ENCODE measurements at regions not wholly inside any gene's neighbourhood (a gene's known extent, or its start where the extent isn't known, plus 50 kb on each side); places are given as distances from the start of the nearest gene placed in this dataset.
"Not testable (repeated sequence)": the region's sequence is repeated elsewhere in the genome, so short reads cannot be mapped to it uniquely, and the experiment has no call there.

DNA sequence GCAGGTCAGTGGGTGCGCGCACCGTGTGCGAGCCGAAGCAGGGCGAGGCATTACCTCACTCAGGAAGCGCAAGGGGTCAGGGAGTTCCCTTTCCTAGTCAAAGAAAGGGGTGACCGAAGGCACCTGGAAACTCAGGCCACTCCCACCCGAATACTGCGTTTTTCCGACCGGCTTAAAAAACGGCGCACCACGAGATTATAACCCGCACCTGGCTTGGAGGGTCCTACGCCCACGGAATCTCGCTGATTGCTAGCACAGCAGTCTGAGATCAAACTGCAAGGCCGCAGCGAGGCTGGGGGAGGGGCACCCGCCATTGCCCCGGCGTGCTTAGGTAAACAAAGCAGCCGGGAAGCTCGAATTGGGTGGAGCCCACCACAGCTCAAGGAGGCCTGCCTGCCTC, 216.2 kb downstream of the TMEM161B start:
- H3K9me2 ChIP-seq (ENCODE audit: insufficient read depth); H3F3A ChIP-seq (replicated peaks; ENCODE audit: low read depth); H3K36me3 ChIP-seq (ENCODE audit: insufficient read depth); DNase-seq (ENCODE audit: low spot score); H2AFZ ChIP-seq; H3K9me3 Mint-ChIP-seq; H3K27ac Mint-ChIP-seq; H3K27me3 Mint-ChIP-seq (ENCODE audit: insufficient read depth, low read depth, poor library complexity); H3K36me3 Mint-ChIP-seq (ENCODE audit: low read depth); H3K27me3 ChIP-seq (ENCODE audit: insufficient read depth); H4K20me1 ChIP-seq (replicated peaks; ENCODE audit: insufficient read depth); ATAC-seq: not testable (repeated sequence)
- peak overlapping the region; percentile 1; the same call in 1 of the 2 replicates for H3K27ac ChIP-seq (ENCODE audit: low read depth)
- peaks cover 14% of the 10 kb centered on the region; the same call in 1 of the 2 replicates for H3K79me2 ChIP-seq (replicated peaks; ENCODE audit: insufficient read depth)
- Mint-ChIP-seq H3K4me1 (peaks cover 29% of the 10 kb centered on the region), H3K4me3 (peak overlapping the region; percentile 68)
- peaks cover 33% of the 10 kb centered on the region for H3K4me1 ChIP-seq (ENCODE audit: insufficient read depth)
- peak overlapping the region; percentile 68; the same call in 1 of the 2 replicates for H3K4me2 ChIP-seq
- H3K4me3 ChIP-seq, result peak overlapping the region; percentile 46

DNA sequence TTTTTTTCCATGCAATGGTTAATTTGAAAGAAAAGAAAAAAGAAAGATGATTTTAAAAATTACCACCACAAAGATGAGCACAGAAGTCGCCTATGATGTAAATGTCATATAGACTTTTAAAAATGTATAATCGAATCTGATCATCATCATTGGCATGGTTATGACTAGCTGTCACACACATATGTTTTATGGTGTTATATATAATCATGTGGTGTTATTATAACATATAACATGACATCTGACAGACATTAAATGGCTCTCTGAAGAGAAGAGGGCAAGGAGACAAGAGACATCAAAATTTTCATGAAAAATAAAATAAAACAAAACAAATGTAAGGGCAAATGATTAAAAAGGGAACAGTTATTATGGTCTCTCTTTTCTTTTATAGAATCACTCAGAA, 217.5 kb downstream of the TMEM161B start:
- Histone ChIP-seq H3K36me3 (ENCODE audit: insufficient read depth) (no peaks in the 10 kb centered on the region), H3K4me1 (ENCODE audit: insufficient read depth) (peaks cover 33% of the 10 kb centered on the region), H3K4me2 (peak overlapping the region; percentile 68), H4K20me1 (replicated peaks; ENCODE audit: insufficient read depth) (no peaks in the 10 kb centered on the region), H3K79me2 (replicated peaks; ENCODE audit: insufficient read depth) (peaks cover 16% of the 10 kb centered on the region; the same call in 1 of the 2 replicates), H3K27me3 (ENCODE audit: insufficient read depth) (no peaks in the 10 kb centered on the region), H3F3A (replicated peaks; ENCODE audit: low read depth) (no peaks in the 10 kb centered on the region), H2AFZ (no peak overlapping the region), H3K4me3 (peak overlapping the region; percentile 46), H3K9me2 (ENCODE audit: insufficient read depth) (no peaks in the 10 kb centered on the region), H3K27ac (ENCODE audit: low read depth) (no peak overlapping the region)
- peaks cover 4% of the 10 kb centered on the region; the same call in 1 of the 3 replicates for H3K36me3 Mint-ChIP-seq (ENCODE audit: low read depth)
- ATAC-seq (no peak), DNase-seq (ENCODE audit: low spot score) (no peak)
- H3K27me3 Mint-ChIP-seq (ENCODE audit: insufficient read depth, low read depth, poor library complexity), result peaks cover 8% of the 10 kb centered on the region
- peaks cover 9% of the 10 kb centered on the region for H3K9me3 Mint-ChIP-seq
- H3K4me1 Mint-ChIP-seq, result peaks cover 30% of the 10 kb centered on the region
- H3K27ac Mint-ChIP-seq, result no peak overlapping the region
- H3K4me3 Mint-ChIP-seq, result no peak overlapping the region
- TF ChIP-seq, protein P1, sequence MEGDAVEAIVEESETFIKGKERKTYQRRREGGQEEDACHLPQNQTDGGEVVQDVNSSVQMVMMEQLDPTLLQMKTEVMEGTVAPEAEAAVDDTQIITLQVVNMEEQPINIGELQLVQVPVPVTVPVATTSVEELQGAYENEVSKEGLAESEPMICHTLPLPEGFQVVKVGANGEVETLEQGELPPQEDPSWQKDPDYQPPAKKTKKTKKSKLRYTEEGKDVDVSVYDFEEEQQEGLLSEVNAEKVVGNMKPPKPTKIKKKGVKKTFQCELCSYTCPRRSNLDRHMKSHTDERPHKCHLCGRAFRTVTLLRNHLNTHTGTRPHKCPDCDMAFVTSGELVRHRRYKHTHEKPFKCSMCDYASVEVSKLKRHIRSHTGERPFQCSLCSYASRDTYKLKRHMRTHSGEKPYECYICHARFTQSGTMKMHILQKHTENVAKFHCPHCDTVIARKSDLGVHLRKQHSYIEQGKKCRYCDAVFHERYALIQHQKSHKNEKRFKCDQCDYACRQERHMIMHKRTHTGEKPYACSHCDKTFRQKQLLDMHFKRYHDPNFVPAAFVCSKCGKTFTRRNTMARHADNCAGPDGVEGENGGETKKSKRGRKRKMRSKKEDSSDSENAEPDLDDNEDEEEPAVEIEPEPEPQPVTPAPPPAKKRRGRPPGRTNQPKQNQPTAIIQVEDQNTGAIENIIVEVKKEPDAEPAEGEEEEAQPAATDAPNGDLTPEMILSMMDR (conservative IDR thresholded peaks at IDR 0.05; ENCODE audit: low read depth in 2 of 2), result no peak
- TF ChIP-seq ZNF114 (CRISPR knock-in tag; IDR thresholded peaks at IDR 0.05), result no peak
- TF ChIP-seq CREB1 (CRISPR knock-in tag; IDR thresholded peaks at IDR 0.05; ENCODE audit: low read depth), result no peak
- TF ChIP-seq EZH2 (IDR thresholded peaks at IDR 0.05; ENCODE audit: low read depth, unreplicated experiment), result no peak
- no peak for TF ChIP-seq NANOG (IDR thresholded peaks at IDR 0.05; ENCODE audit: borderline replicate concordance)
- TF ChIP-seq, protein P2, sequence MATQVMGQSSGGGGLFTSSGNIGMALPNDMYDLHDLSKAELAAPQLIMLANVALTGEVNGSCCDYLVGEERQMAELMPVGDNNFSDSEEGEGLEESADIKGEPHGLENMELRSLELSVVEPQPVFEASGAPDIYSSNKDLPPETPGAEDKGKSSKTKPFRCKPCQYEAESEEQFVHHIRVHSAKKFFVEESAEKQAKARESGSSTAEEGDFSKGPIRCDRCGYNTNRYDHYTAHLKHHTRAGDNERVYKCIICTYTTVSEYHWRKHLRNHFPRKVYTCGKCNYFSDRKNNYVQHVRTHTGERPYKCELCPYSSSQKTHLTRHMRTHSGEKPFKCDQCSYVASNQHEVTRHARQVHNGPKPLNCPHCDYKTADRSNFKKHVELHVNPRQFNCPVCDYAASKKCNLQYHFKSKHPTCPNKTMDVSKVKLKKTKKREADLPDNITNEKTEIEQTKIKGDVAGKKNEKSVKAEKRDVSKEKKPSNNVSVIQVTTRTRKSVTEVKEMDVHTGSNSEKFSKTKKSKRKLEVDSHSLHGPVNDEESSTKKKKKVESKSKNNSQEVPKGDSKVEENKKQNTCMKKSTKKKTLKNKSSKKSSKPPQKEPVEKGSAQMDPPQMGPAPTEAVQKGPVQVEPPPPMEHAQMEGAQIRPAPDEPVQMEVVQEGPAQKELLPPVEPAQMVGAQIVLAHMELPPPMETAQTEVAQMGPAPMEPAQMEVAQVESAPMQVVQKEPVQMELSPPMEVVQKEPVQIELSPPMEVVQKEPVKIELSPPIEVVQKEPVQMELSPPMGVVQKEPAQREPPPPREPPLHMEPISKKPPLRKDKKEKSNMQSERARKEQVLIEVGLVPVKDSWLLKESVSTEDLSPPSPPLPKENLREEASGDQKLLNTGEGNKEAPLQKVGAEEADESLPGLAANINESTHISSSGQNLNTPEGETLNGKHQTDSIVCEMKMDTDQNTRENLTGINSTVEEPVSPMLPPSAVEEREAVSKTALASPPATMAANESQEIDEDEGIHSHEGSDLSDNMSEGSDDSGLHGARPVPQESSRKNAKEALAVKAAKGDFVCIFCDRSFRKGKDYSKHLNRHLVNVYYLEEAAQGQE (IDR thresholded peaks at IDR 0.05; ENCODE audit: unreplicated experiment), result no peak
- TF ChIP-seq ZNF331 (CRISPR knock-in tag; IDR thresholded peaks at IDR 0.05; ENCODE audit: low read depth), result no peak
- TF ChIP-seq, protein P3, sequence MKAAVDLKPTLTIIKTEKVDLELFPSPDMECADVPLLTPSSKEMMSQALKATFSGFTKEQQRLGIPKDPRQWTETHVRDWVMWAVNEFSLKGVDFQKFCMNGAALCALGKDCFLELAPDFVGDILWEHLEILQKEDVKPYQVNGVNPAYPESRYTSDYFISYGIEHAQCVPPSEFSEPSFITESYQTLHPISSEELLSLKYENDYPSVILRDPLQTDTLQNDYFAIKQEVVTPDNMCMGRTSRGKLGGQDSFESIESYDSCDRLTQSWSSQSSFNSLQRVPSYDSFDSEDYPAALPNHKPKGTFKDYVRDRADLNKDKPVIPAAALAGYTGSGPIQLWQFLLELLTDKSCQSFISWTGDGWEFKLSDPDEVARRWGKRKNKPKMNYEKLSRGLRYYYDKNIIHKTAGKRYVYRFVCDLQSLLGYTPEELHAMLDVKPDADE (IDR thresholded peaks at IDR 0.05), result no peak
- TF ChIP-seq JUNB (IDR thresholded peaks at IDR 0.05; ENCODE audit: unreplicated experiment), result no peak
- TF ChIP-seq EZH2phosphoT487 (IDR thresholded peaks at IDR 0.05; ENCODE audit: unreplicated experiment), result no peak

All from GM23338 (cell line).